ENCODE measurements at regions not wholly inside any gene's neighbourhood (a gene's known extent, or its start where the extent isn't known, plus 50 kb on each side); places are given as distances from the start of the nearest gene placed in this dataset.
"Not testable (repeated sequence)": the region's sequence is repeated elsewhere in the genome, so short reads cannot be mapped to it uniquely, and the experiment has no call there.

GRCh38 chr3:74978684-74979083, 364.2 kb upstream of the CNTN3 start:
- DNase-seq (ENCODE audit: low read depth in 1 of 2, low spot score in 1 of 2), result no peak

- DNase-seq (ENCODE audit: low read depth in 1 of 2, low spot score in 1 of 2), result not testable (repeated sequence)
Observed at GRCh38 chr3:74985028-74985904, 370.8 kb upstream of the CNTN3 start.

- DNase-seq (ENCODE audit: low read depth in 1 of 2, low spot score in 1 of 2), result no peak
Observed at GRCh38 chr3:74988095-74988494, 373.6 kb upstream of the CNTN3 start.

GRCh38 chr3:74992898-74993297, 378.4 kb upstream of the CNTN3 start:
- no peak for DNase-seq (ENCODE audit: low read depth in 1 of 2, low spot score in 1 of 2)

- no peak for DNase-seq (ENCODE audit: low read depth in 1 of 2, low spot score in 1 of 2)
Observed at GRCh38 chr3:75001330-75001729, 386.9 kb upstream of the CNTN3 start.

GRCh38 chr3:75012791-75013331, 398.4 kb upstream of the CNTN3 start:
- DNase-seq (ENCODE audit: low read depth in 1 of 2, low spot score in 1 of 2), result no peak

GRCh38 chr3:75014008-75014407, 399.5 kb upstream of the CNTN3 start:
- no peak for DNase-seq (ENCODE audit: low read depth in 1 of 2, low spot score in 1 of 2)

- DNase-seq (ENCODE audit: low read depth in 1 of 2, low spot score in 1 of 2), result no peak
Observed at GRCh38 chr3:75015280-75015679, 400.8 kb upstream of the CNTN3 start.

- DNase-seq (ENCODE audit: low read depth in 1 of 2, low spot score in 1 of 2), result no peak
Observed at GRCh38 chr3:75035146-75035545, 420.7 kb upstream of the CNTN3 start.

GRCh38 chr3:75042941-75043340, 428.5 kb upstream of the CNTN3 start:
- DNase-seq (ENCODE audit: low read depth in 1 of 2, low spot score in 1 of 2), result no peak

- DNase-seq (ENCODE audit: low read depth in 1 of 2, low spot score in 1 of 2), result no peak
Observed at GRCh38 chr3:75048650-75049049, 434.2 kb upstream of the CNTN3 start.

- no peak for DNase-seq (ENCODE audit: low read depth in 1 of 2, low spot score in 1 of 2)
Observed at GRCh38 chr3:75049533-75049932, 435.1 kb upstream of the CNTN3 start.

GRCh38 chr3:75059120-75059519, 444.7 kb upstream of the CNTN3 start:
- DNase-seq (ENCODE audit: low read depth in 1 of 2, low spot score in 1 of 2), result no peak

- no peak for DNase-seq (ENCODE audit: low read depth in 1 of 2, low spot score in 1 of 2)
Observed at GRCh38 chr3:75061806-75062205, 447.3 kb upstream of the CNTN3 start.

GRCh38 chr3:75075158-75075557, 460.7 kb upstream of the CNTN3 start:
- DNase-seq (ENCODE audit: low read depth in 1 of 2, low spot score in 1 of 2), result no peak

- DNase-seq (ENCODE audit: low read depth in 1 of 2, low spot score in 1 of 2), result no peak
Observed at GRCh38 chr3:75076481-75076880, 462.0 kb upstream of the CNTN3 start.

GRCh38 chr3:75078290-75078689, 463.8 kb upstream of the CNTN3 start:
- no peak for DNase-seq (ENCODE audit: low read depth in 1 of 2, low spot score in 1 of 2)

- no peak for DNase-seq (ENCODE audit: low read depth in 1 of 2, low spot score in 1 of 2)
Observed at GRCh38 chr3:75082845-75083244, 468.4 kb upstream of the CNTN3 start.

GRCh38 chr3:75089841-75090240, 475.4 kb upstream of the CNTN3 start:
- DNase-seq (ENCODE audit: low read depth in 1 of 2, low spot score in 1 of 2), result no peak

- no peak for DNase-seq (ENCODE audit: low read depth in 1 of 2, low spot score in 1 of 2)
Observed at GRCh38 chr3:75101329-75102147, 487.1 kb upstream of the CNTN3 start.

GRCh38 chr3:75110741-75111140, 496.3 kb upstream of the CNTN3 start:
- DNase-seq (ENCODE audit: low read depth in 1 of 2, low spot score in 1 of 2), result no peak

- no peak for DNase-seq (ENCODE audit: low read depth in 1 of 2, low spot score in 1 of 2)
Observed at GRCh38 chr3:75115695-75116094, 501.2 kb upstream of the CNTN3 start.

Measured in activated CD4-positive, alpha-beta T cell treated with anti-CD3 and anti-CD28 coated beads, Interleukin-2, amount 50 U/mL, for 24 hours (primary cell).